Right renal cortex interstitium (tissue), 3 donors: ENCODE measurements at regions not wholly inside any gene's neighbourhood (a gene's known extent, or its start where the extent isn't known, plus 50 kb on each side); places are given as distances from the start of the nearest gene placed in this dataset.
"Not testable (repeated sequence)": the region's sequence is repeated elsewhere in the genome, so short reads cannot be mapped to it uniquely, and the experiment has no call there.

Source experiments
- DNase-seq, 3 donors: peaks; one replicate each; pipeline ENCODE4 v3.0.0-alpha.2; 2013; ENCODE audit warnings: low read depth in 3 of 3, low spot score in 2 of 3

DNA sequence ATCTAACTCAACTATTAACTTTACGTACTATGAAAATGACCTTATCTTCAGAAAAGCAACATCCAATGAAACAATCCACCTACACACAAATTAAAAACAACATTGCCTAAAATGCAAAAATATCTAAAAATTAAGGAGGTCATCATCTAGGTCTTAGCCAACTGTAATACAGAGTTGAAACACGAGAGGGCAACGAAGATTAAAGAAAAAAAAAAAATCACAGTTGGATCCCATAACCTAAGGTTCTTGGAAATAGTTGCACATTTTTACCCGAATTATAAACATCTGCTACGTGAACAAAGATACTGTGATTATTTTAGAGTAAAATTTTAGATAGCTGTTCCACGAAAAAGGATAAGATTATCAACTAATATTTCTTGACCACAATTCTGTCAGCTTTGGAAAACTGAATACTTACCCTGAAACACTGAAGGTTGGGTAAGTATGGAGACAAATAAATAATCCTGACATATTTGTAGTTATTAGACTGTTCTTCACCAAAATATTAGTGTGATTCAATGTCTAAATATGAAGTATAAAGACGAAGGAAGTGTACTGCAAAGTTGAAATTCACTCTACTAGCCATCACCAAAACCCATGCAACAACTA is 88.0 kb upstream of the AK4 start:
- no peak for DNase-seq

DNA sequence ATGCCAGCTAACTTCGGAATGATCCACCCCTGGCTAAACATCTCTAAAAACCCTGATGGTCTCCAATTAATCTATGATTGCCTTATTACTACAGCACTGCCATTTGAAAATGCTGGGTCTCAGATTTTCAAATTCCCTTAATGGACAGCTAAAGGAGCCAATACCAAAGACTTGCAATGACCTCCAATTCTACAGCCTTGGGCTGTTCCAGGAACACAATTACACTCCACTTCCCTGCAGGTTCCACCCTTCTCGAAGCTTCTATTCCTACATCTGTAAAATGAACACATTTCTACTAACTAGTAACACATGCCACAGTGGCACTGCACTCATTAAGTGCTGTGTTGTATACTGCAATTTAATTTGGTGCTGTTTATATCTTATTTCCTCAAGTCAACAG is 85.7 kb upstream of the AK4 start:
- no peak for DNase-seq

DNA sequence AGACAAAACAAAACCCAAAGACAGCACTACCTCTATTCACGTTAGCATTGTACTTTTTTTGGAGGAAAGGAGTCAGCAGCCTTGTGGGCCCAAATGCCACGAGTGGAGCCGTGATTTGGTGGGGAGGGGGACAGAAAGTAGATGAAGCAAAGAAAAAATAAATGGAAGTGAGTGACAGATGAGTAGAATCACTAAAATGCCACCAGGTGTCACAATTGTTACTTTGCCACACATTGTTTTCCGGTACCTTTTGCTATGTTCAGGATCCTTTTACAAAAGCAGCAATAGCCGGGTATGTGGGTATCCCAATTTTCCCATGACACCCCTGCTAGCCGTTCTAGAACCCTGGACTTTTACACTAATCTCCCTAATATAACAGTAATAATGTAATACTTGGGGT is 85.0 kb upstream of the AK4 start:
- DNase-seq: no peak

DNA sequence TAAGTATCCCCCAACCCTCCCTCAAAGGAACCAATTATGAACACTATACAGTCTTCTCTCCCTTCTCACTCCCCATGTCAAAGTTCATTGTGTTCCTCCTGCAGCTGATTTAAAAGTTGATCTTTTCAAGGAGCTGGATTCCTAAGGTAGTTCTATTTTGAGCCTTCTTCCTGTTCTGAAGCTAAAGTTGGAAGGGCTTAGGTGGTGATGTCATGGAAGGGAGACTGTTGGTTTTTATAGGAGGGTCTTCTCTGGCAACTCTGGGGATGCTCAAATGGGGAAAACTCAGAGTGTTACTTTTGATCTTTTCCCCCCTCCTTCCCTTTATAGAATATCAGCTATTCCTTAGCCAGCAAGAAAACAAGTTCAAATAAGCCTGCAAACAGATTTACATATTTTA is 83.0 kb upstream of the AK4 start:
- DNase-seq: no peak

DNA sequence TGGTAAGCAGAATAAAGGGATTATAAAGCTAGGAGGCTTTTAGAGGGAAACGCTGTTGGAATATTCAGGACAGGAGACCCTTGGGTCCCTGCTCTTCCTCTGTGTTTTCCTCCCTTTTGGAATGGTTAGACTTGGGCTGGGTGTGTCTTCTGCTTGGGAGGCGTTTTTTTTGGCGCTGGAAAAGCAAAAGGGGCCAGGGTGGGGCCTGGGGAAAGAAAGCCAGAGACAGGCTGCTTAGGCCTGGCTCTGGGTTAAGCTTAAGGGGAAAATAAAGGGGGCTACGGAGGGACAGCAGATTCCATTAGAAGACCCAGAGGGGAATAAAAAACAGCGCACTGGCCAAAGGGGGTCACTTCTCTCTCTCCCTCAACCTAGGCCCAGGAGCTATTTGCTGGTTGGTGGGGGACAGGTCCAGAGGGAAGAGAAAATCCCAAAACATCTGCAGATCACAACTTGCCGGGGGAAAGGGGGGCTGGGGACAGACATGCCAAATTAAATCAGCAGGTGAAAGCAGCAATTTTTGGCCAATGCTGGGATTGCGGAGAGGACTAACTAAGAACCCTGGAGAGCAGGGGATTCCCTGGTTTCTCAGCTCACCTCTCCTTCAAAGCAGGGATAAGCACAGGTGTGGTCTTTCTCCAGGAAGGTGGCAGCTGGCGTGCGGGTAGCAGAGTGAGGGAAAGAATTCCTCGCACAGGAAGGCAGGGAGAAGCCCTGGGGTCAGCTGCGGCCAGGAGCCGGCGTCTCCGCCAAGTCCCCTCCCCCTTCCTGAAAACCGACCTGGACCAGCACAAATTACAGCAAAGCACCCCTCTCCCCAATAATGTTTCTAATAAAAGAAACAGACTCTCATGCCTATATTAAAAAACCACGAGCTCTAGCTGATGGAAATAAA is 82.2 kb upstream of the AK4 start:
- DNase-seq: no peak

DNA sequence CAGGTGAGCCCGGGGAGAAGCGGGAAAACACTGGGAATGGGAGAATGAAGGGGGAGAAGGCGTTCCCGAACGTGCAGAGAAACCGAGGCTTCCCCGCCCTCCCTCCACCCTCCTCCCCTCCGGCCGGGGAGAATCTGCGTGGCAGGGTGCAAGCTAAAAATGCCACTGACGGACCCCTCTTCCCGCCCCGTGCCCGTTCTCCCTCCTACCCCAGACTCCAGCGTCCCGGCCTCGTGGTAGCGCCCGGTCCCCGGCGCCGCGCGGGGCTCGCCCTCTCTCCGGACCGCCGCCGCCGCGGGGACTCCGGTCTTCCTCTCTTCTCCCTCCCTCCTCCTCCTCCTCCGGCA is 81.6 kb upstream of the AK4 start:
- DNase-seq: no peak

DNA sequence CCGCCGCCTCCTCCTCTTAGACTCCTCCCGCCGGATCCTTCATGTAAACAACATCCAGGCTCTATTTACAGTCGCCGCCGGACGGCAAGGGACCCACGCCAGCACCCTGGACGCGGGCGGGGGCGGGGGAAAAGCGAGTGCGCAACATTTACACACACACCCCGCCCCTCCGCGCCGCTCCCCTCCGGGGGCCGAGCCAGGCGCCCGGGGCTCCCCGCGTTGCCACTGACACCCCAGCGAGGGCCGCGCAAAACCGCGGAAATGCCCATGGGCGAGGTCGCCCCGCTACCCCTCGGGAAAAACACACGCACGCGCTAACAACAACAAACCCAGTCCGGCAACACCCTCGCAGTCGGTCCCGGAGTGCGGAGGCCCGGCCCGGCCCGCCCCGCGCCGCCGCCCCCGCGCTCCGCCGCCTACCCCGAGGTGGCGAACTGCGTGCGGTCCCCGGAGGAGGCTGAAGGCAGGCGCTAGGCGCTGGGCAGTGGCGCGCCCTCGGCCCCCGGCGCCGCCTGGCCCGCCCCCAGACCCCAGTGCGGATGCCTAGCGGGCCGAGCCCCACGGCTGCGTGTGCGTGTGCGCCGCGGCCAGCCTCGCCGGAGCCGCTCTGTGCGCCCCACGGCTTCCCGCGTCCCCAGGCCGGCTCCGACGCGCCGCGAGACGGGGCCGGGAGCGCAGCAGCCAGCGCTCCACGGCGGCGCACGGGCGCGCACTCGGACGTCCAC is 81.1 kb upstream of the AK4 start:
- peak in 1 of 3 donors; percentile 44 for DNase-seq

DNA sequence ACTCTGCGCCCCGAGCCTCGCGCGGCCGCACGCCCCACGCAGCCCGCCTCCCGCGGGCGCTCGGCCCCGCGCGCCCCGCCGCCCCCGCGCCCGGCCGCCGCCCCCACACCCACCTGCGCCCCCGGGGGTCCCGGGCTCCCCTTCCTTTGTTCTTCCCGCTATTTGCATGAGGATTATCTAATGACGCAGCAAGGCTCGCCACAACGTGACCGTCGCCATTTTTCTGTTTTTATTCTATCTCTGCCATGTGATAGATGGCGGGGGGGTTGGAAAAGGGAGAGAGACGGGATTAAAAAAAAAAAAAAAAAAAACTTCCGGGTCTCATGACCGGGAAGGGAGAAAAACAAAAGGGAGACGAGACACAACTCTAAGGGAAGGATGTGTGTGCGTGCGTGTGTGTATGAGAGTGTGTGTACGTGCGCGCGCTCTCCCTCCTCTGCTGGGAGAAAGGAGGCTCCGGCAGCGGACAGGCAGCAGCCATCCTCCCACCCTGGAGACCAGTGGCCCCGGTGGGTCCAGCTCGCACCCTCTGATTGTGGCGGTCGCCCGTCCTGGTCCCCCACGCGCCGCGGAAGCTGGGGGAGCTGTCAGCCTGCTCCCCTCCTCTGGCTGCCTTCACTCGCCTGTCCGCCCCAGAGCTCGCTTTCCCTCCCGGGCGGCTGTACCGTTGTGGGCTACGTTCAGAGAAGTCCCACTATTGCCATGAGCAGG is 80.4 kb upstream of the AK4 start:
- DNase-seq: peak in 1 of 3 donors; percentile 65

DNA sequence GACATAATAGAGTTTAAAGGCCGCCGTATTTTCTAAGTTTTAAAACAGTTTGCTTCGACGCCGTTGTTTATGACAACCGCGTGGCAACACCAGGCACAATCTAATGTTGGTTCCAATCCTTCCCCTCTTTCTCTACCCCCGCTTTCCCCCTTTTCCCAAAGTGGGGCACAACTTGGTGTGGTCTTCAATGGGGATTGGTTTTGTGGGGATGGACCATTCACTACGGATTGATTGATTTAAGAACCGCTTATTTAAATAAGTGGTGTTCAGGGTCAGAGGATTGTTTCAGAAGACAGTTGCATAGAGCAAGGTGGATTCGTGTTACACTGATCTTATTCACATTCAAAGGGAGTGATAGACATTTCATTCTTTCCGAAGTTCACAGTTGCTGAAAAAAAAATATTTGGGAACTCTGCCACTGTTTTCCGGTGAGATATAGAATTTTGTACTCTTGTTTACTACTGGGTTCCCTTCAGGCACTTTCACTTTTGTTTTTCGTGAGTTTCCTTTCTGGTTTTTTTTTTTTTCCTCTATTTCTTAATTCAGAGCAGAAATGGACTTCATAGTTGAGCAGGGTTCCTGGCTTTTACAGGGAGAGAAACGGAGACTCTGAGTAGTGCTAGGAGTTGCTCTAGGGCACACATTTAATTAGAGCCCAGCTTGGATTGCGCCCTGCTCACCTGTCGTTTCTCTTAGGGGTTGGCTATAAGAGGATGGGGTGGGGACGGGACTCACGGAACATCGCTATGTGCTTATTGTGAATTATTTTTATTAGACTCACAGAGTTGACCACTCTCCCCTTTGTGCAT is 79.6 kb upstream of the AK4 start:
- peak in 1 of 3 donors; percentile 35 for DNase-seq

DNA sequence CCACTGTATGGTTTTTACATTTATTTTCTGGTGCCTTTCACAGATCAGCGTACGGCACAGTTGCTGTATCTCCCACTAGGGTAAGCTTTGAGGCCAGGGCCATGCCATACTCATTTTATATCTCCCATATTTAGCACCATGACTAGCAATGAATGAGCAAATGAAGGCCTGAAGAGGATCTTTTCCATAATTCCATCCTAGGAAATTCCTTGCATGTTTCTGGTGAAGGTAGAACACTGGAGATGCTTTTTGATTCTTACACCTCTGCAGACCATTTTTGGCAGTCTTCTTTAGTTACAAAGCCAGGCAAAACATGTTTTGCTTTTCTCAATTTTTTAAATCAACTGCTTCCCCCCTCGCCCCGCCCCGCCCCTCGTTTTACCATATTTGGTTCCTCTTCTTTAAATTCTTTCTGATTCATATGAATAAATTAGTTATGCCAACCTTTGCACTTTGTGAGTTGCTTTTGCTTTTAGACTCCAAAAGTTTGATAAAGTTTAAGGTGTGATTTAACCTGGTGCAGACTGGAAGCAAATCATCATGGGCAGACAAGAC is 78.9 kb upstream of the AK4 start:
- DNase-seq: no peak

DNA sequence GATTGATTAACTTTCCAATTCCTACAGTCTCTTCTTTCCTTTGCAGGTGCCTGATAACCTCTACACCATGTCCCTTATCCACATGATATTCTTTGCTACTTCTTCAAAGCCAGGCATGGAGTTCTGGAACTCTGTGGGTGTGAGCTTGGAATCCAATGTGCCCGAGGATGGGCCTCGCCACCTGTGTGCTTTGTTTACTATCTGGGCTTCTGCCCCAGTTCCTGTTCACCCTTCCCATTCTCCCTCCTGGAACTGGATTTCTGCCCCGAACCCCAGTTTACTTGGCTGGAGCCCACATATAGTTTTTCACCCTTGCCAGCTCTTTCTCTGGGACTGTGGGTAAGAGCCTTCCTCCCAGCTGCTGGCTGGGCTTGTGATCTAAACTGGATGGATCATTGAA is 75.2 kb upstream of the AK4 start:
- no peak for DNase-seq

DNA sequence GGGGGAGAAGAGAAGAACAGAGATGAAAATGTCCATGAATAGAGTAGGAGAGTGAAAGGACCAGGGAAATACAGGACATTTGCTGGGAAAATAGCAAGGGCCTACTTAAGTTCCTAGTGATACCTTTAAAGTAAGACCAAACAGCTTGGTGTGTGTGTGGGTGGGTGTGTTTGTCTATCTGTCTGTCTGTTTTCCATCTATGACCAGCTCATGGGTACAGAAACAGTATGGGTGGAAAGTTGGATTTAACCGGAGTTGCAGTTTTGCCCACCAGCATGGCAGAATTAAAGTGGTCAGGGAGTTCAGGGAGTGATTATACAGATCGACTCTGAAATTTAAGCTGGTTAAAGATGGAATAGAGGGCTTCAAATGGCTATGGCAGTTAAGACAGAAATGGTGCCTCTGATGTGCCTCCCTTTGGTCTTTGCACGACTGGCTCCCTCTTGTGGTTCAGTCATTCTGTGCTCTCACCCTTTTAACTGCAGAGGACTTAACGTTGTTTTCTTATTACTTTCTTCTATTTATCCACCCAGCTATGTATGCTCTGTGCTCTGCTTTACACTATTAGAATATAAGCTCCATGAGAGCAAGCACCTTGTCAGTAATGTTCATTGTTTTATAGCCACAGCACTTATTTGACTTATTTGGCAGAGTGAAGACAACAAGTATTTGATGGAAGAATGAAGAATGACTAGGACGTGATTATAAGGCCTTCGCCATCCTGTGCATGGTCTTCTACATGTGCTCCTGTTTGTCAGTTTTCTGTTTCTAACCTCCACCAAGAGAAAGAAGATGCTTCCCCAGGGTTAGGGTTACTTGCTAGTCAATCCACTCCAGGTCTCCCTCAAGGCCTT is 72.7 kb upstream of the AK4 start:
- DNase-seq: no peak

DNA sequence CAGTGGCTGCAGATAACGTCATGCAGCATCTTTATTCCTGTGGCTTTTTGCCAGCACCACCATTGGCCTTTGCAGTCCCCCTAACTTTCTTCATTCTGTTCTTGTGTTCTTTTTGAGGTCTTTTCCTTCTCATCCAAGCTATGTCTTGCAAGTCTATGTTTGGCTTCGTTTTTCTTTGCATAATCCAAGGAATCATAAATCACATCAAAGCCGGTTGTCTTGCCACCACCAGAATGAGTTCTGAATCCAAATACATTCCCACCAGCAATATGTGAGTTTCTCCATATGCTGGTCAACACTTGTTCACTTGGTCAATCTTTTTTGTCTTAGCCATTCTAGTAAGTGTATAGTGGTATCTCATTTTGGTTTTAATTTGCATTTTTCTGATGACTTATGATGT is 70.6 kb upstream of the AK4 start:
- no peak for DNase-seq

DNA sequence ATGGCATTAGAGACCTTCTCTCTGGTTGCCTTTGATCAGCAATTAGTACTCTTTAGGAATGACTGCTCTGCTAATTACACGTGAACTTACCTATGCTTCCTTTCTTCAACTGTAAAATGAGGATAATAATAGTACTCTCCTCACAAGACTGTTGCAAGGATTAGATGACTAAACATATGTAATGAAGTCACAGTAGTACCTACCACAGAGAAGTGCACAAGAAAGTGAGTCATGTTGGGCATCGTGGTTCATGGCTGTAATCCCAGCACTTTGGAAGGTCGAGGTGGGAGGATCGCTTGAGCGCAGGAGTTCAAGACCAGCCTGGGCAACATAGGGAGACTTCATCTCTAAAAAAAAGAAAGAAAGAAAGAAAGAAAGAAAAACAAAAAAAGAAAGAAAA is 68.1 kb upstream of the AK4 start:
- no peak for DNase-seq

DNA sequence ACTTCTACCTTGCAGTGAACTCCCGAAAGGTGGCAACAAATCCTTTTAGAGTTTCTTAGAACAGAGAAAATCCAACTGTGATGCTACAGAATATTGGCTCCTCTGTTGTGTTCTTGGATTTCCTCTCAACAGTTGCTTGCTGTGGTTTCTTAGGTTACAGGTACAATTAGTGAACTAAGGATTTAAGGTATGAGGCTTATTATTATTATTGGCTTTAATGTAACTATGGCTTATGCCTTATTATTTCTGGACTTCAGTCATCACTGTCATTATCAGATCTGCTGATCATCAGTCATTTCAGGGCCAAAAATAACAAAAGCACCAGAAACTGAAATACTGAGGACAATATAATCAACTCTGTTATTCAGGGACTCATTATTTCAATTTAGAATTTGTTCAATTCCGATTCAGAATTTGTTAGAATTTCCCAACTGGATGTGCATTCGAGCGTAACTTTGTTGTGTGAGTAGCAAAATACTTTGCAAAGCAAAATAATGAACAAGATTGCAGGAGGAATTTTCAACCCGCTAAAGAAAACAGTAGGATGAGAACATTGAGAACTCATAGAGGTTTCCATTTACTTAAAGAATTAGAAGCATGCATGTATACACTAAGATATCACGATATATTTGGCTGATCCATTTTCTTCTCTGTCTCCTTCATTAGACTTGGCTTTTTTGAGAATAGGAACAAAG is 65.5 kb upstream of the AK4 start:
- DNase-seq: no peak

DNA sequence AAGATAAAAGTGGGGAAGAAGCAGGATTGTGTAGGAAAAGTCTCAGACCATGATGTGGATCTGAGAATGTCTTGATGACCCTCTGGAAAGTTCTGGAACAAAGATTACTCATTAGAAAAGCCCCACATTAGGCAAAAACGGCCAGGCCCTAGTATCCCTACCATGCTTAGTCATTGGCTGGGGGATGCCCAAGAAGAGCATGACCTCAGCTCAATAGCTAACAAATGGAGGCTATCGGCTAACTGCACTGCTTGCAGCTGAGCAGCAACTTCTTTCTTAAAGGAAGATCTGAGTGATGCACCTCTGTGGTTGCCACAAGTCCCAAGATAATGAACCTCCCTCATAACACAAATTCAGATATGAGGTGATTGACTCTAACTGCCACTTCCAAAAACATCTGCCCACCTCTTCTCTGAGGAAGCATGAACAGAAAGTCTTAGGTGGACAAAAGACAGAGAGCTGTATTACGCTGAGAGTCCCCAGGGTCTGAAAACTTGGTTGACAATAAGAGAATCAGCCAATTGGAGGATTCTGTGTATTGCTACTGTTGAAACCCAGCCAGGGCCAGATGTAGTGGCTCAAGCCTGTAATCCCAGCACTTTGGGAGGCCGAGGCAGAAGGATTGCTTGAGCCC is 64.6 kb upstream of the AK4 start:
- DNase-seq: no peak

DNA sequence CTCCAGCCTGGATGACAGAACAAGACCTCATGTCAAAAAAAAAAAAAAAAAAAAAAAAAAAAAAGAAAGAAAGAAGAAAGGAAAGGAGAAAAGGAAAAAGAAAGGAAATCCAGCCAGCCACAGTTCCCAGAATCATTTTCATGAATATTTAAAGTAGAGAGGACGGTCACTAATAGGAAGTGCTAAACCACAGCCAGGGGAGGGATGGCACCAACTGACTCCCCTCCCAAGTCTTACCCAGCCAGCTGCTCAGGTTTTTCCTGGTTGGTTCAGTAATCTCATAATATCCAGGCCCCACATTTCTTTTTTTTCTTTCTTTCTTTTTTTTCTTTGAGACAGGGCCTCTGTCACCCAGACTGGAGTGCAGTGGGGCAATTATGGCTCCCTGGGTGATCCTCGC is 63.9 kb upstream of the AK4 start:
- no peak for DNase-seq

DNA sequence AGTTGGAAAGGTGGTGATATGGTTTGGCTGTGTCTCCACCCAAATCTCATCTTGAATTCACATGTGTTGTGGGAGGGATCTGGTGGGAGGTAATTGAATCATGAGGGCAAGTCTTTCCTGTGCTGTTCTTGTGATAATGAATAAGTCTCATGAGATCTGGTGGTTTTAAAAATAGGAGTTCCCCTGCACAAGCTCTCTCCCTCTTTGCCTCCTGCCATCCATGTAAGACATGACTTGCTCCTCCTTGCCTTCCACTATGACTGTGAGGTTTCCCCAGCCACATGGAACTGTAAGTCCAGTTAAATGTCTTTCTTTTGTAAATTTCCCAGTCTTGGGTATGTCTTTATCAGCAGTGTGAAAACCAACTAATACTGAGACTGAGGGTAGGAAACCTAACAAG is 60.5 kb upstream of the AK4 start:
- DNase-seq: not testable (repeated sequence)
